ENCODE measurements at regions not wholly inside any gene's neighbourhood (a gene's known extent, or its start where the extent isn't known, plus 50 kb on each side); places are given as distances from the start of the nearest gene placed in this dataset.

- Histone ChIP-seq H3K9ac (ENCODE audit: low read length) (no peak overlapping the region), H3K27ac (ENCODE audit: low read depth, low read length) (no peak overlapping the region), H2AFZ (ENCODE audit: low read depth, low read length, severe bottlenecking) (no peak overlapping the region), H3K79me2 (ENCODE audit: insufficient read depth, low read length) (no peaks in the 10 kb centered on the region), H3K4me3 (ENCODE audit: insufficient read depth, low read length, poor library complexity, severe bottlenecking) (no peak overlapping the region), H3F3A (ENCODE audit: insufficient read depth) (no peaks in the 10 kb centered on the region), H3K9me2 (replicated peaks; ENCODE audit: insufficient read depth, low read length) (no peaks in the 10 kb centered on the region), H3K9me3 (ENCODE audit: insufficient read depth, low read length) (no peaks in the 10 kb centered on the region), H4K20me1 (ENCODE audit: low read depth, low read length) (no peaks in the 10 kb centered on the region), H3K36me3 (ENCODE audit: low read length) (no peaks in the 10 kb centered on the region), H3K4me2 (ENCODE audit: low read depth, low read length, poor library complexity, severe bottlenecking) (no peak overlapping the region), H3K27me3 (ENCODE audit: low read length) (no peaks in the 10 kb centered on the region)
- TF ChIP-seq CTCF (IDR thresholded peaks at IDR 0.05; ENCODE audit: insufficient read depth, low read length, poor library complexity, severe bottlenecking) = no peak
- TF ChIP-seq EZH2phosphoT487 (conservative IDR thresholded peaks at IDR 0.05; ENCODE audit: low read length) = no peak
Observed at GRCh38 chr5:166262395-166262794, 2029.0 kb upstream of the WWC1 start.

GRCh38 chr5:166267907-166268306 lies 2023.5 kb upstream of the WWC1 start:
- Histone ChIP-seq H3K9ac (ENCODE audit: low read length) (no peak overlapping the region), H2AFZ (ENCODE audit: low read depth, low read length, severe bottlenecking) (no peak overlapping the region), H3K79me2 (ENCODE audit: insufficient read depth, low read length) (no peaks in the 10 kb centered on the region), H3K9me3 (ENCODE audit: insufficient read depth, low read length) (no peaks in the 10 kb centered on the region), H3F3A (ENCODE audit: insufficient read depth) (no peaks in the 10 kb centered on the region), H3K27ac (ENCODE audit: low read depth, low read length) (no peak overlapping the region), H3K4me3 (ENCODE audit: insufficient read depth, low read length, poor library complexity, severe bottlenecking) (no peak overlapping the region), H3K4me2 (ENCODE audit: low read depth, low read length, poor library complexity, severe bottlenecking) (no peak overlapping the region), H4K20me1 (ENCODE audit: low read depth, low read length) (no peaks in the 10 kb centered on the region), H3K27me3 (ENCODE audit: low read length) (no peaks in the 10 kb centered on the region), H3K9me2 (replicated peaks; ENCODE audit: insufficient read depth, low read length) (no peaks in the 10 kb centered on the region), H3K36me3 (ENCODE audit: low read length) (no peaks in the 10 kb centered on the region)
- TF ChIP-seq EZH2phosphoT487 (conservative IDR thresholded peaks at IDR 0.05; ENCODE audit: low read length) = no peak
- no peak for TF ChIP-seq CTCF (IDR thresholded peaks at IDR 0.05; ENCODE audit: insufficient read depth, low read length, poor library complexity, severe bottlenecking)

GRCh38 chr5:166270712-166271111 lies 2020.7 kb upstream of the WWC1 start:
- Histone ChIP-seq H3K4me2 (ENCODE audit: low read depth, low read length, poor library complexity, severe bottlenecking) (no peak overlapping the region), H3K36me3 (ENCODE audit: low read length) (no peaks in the 10 kb centered on the region), H3K9me3 (ENCODE audit: insufficient read depth, low read length) (no peaks in the 10 kb centered on the region), H3K9me2 (replicated peaks; ENCODE audit: insufficient read depth, low read length) (no peaks in the 10 kb centered on the region), H3F3A (ENCODE audit: insufficient read depth) (no peaks in the 10 kb centered on the region), H2AFZ (ENCODE audit: low read depth, low read length, severe bottlenecking) (no peak overlapping the region), H3K9ac (ENCODE audit: low read length) (no peak overlapping the region), H3K79me2 (ENCODE audit: insufficient read depth, low read length) (no peaks in the 10 kb centered on the region), H3K27ac (ENCODE audit: low read depth, low read length) (no peak overlapping the region), H4K20me1 (ENCODE audit: low read depth, low read length) (no peaks in the 10 kb centered on the region), H3K4me3 (ENCODE audit: insufficient read depth, low read length, poor library complexity, severe bottlenecking) (no peak overlapping the region), H3K27me3 (ENCODE audit: low read length) (no peaks in the 10 kb centered on the region)
- TF ChIP-seq EZH2phosphoT487 (conservative IDR thresholded peaks at IDR 0.05; ENCODE audit: low read length) (no peak), CTCF (IDR thresholded peaks at IDR 0.05; ENCODE audit: insufficient read depth, low read length, poor library complexity, severe bottlenecking) (no peak)

Data from SU-DHL-6 (cell line).